ENCODE measurements at regions not wholly inside any gene's neighbourhood (a gene's known extent, or its start where the extent isn't known, plus 50 kb on each side); places are given as distances from the start of the nearest gene placed in this dataset.

DNA sequence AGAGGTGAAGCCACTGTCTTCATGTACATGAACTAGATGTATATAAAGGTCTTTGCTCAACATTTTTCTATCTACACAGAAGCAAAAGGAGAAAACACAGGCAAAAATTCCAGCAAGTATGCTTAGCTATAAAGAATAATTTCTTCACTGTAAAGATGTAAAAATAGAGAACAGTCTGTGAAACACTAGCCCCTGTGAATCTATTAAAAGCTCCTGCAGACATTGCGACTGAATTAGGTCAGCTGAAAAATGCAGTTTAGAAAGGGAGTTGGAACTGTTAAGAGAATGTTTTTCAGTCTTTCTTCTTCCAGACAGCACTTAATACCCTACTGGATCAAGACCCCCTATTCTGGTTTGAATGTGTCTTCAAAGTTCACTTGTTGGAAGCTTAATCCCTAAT lies 291.5 kb downstream of the KBTBD8 start:
- TF ChIP-seq, protein P1, sequence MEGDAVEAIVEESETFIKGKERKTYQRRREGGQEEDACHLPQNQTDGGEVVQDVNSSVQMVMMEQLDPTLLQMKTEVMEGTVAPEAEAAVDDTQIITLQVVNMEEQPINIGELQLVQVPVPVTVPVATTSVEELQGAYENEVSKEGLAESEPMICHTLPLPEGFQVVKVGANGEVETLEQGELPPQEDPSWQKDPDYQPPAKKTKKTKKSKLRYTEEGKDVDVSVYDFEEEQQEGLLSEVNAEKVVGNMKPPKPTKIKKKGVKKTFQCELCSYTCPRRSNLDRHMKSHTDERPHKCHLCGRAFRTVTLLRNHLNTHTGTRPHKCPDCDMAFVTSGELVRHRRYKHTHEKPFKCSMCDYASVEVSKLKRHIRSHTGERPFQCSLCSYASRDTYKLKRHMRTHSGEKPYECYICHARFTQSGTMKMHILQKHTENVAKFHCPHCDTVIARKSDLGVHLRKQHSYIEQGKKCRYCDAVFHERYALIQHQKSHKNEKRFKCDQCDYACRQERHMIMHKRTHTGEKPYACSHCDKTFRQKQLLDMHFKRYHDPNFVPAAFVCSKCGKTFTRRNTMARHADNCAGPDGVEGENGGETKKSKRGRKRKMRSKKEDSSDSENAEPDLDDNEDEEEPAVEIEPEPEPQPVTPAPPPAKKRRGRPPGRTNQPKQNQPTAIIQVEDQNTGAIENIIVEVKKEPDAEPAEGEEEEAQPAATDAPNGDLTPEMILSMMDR (conservative IDR thresholded peaks at IDR 0.05; ENCODE audit: low read length), result no peak
- no peak for TF ChIP-seq EZH2phosphoT487 (IDR thresholded peaks at IDR 0.05; ENCODE audit: borderline replicate concordance, low read depth, low read length)
